ENCODE measurements at regions not wholly inside any gene's neighbourhood (a gene's known extent, or its start where the extent isn't known, plus 50 kb on each side); places are given as distances from the start of the nearest gene placed in this dataset.

DNA sequence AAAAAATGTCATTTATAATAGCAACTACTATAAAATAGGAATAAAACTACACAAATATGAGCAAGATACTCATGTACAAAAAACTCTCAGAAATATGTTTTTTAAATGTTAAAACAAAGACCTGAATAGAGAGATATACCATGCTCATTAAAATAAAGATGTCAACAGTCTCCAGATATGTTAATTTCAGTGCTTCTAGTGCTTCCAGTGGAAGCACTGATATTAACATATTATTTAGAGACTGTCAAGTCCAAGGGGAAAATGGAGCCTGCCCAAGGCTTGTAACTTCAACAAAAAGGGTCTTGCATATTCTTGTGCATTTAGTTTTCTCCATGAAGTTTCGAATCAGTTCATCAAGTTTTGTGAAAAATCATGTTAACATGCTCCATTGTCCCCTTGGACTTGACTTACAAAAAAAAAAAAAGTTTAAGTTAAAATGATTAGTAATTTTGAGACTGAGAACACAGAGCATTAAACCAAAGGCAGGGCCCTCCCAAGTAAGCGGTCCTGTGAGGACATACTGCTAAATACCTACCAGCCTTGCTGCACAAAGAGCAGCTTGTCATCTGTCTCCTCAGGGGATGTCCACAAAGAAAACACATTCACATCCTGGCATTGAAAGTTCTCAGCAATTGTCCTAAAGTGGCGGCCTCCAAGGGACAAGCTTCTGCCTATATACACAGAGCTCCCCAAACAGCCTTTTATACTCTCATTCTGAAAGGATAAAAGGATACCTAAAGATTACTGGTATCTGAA is 501.9 kb upstream of the CHAC2 start:
- H3K4me3 ChIP-seq: no peak overlapping the region
- intact Hi-C loops (cut with DNase I): no loop called here
- H3K4me1 ChIP-seq: no peaks in the 10 kb centered on the region
- H3K27me3 ChIP-seq (ENCODE audit: insufficient read depth in 3 of 3, low read length in 2 of 3): no peaks in the 10 kb centered on the region
- TF ChIP-seq, protein P1, sequence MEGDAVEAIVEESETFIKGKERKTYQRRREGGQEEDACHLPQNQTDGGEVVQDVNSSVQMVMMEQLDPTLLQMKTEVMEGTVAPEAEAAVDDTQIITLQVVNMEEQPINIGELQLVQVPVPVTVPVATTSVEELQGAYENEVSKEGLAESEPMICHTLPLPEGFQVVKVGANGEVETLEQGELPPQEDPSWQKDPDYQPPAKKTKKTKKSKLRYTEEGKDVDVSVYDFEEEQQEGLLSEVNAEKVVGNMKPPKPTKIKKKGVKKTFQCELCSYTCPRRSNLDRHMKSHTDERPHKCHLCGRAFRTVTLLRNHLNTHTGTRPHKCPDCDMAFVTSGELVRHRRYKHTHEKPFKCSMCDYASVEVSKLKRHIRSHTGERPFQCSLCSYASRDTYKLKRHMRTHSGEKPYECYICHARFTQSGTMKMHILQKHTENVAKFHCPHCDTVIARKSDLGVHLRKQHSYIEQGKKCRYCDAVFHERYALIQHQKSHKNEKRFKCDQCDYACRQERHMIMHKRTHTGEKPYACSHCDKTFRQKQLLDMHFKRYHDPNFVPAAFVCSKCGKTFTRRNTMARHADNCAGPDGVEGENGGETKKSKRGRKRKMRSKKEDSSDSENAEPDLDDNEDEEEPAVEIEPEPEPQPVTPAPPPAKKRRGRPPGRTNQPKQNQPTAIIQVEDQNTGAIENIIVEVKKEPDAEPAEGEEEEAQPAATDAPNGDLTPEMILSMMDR (IDR thresholded peaks at IDR 0.05): no peak
- no peaks in the 10 kb centered on the region for H3K36me3 ChIP-seq (ENCODE audit: insufficient read depth in 1 of 2, low read depth in 1 of 2)
- ATAC-seq (no peak), DNase-seq (no peak)
- no peak overlapping the region for H3K27ac ChIP-seq
- WGBS, 3 donors: 75 to 82% (median 77%) methylated on average over 3 of the region's 3 CpGs
- no peaks in the 10 kb centered on the region for H3K9me3 ChIP-seq

DNA sequence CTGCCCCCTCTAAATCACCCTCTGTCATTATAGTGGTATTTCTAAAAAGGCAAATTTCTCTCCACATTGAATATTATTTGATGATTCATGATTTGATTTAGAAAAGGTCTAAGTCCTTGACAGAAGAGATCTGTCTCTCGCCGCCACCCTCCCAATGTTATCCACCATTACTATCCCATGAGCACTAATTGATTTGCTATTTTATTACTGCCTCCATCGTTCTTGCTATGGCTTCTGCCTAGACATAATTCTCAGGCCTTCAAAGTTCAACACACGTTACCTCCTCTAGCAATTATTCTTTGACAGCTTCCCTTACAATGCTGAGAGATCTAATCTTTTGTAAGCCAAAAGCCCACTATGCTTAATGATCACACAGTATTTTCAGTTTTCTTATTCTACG is 507.0 kb upstream of the CHAC2 start:
- Histone ChIP-seq H3K36me3 (ENCODE audit: insufficient read depth in 1 of 2, low read depth in 1 of 2) (no peaks in the 10 kb centered on the region), H3K9me3 (no peaks in the 10 kb centered on the region), H3K27ac (no peak overlapping the region), H3K4me1 (no peaks in the 10 kb centered on the region), H3K27me3 (ENCODE audit: insufficient read depth in 3 of 3, low read length in 2 of 3) (no peaks in the 10 kb centered on the region), H3K4me3 (no peak overlapping the region)
- 86 to 91% (median 90%) methylated on average over 5 of the region's 5 CpGs for WGBS, 3 donors
- ATAC-seq (no peak), DNase-seq (no peak)
- intact Hi-C loops (cut with DNase I): no loop called here
- TF ChIP-seq, protein P1 (IDR thresholded peaks at IDR 0.05): no peak

DNA sequence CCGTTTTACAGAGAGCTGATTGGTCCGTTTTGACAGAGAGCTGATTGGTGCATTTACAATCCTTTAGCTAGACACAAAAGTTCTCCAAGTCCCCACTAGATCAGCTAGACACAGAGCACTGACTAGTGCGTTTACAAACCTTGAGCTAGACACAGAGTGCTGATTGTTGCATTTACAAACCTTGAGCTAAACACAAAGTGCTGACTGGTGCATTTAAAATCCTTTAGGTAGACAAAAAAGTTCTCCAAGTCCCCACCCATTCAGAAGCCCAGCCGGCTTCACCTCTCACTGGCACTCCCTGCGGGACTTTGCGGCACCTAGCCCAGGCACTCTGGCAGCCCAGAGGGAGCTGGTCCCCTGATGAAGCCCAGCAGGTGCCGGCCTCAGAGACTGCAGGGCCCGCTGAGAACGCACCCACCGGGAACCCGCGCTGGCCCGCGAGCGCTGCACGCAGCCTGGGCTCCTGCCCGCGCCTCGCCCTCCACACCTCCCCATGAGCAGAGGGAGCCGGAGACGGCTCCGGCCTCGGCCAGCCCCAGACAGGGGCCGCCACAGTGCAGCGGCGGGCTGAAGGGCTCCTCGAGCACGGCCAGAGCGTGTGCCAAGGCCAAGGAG is 508.1 kb upstream of the CHAC2 start:
- intact Hi-C loops (cut with DNase I): no loop called here
- WGBS, 3 donors: 93 to 94% (median 93%) methylated on average over 27 to 29 of the region's 29 CpGs
- Histone ChIP-seq H3K27me3 (ENCODE audit: insufficient read depth in 3 of 3, low read length in 2 of 3) (no peaks in the 10 kb centered on the region), H3K9me3 (no peaks in the 10 kb centered on the region), H3K4me3 (no peak overlapping the region), H3K27ac (no peak overlapping the region), H3K36me3 (ENCODE audit: insufficient read depth in 1 of 2, low read depth in 1 of 2) (no peaks in the 10 kb centered on the region), H3K4me1 (no peaks in the 10 kb centered on the region)
- DNase-seq (peak in 1 of 2 donors; percentile 32), ATAC-seq (no peak)
- TF ChIP-seq, protein P1 (IDR thresholded peaks at IDR 0.05): no peak

DNA sequence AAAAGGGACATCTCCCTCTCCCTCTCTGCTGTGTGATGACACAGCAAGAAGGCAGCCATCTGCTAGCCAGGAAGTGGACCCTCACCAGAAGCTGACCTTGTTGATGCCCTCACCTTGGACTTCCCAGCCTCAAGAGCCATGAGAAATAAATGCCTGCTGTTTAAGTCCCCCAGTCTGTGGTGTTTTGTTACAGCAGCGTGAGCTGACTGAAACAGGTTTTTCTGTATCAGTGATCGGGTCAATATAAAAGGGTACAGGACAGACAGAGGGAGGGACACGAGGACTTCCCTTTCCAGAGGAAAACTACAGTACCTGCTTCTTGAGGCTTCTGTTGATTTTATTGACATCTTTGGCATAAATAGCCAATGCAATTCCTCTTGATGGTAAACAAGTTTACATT is 510.3 kb upstream of the CHAC2 start:
- Histone ChIP-seq H3K4me3 (no peak overlapping the region), H3K4me1 (no peaks in the 10 kb centered on the region), H3K27ac (no peak overlapping the region), H3K27me3 (ENCODE audit: insufficient read depth in 3 of 3, low read length in 2 of 3) (no peaks in the 10 kb centered on the region), H3K36me3 (ENCODE audit: insufficient read depth in 1 of 2, low read depth in 1 of 2) (no peaks in the 10 kb centered on the region), H3K9me3 (no peaks in the 10 kb centered on the region)
- intact Hi-C loops (cut with DNase I): no loop called here
- DNase-seq (no peak), ATAC-seq (no peak)
- TF ChIP-seq, protein P1 (IDR thresholded peaks at IDR 0.05): no peak
- 84 to 92% (median 88%) methylated on average over 3 of the region's 3 CpGs for WGBS, 3 donors

Measured in psoas muscle (tissue), 7 donors.